ENCODE measurements at regions not wholly inside any gene's neighbourhood (a gene's known extent, or its start where the extent isn't known, plus 50 kb on each side); places are given as distances from the start of the nearest gene placed in this dataset.
"Not testable (repeated sequence)": the region's sequence is repeated elsewhere in the genome, so short reads cannot be mapped to it uniquely, and the experiment has no call there.

GRCh38 chr1:121080197-121080903 lies 103.8 kb downstream of the FAM72B start:
- not testable (repeated sequence) for TF ChIP-seq CTCF, POLR2AphosphoS5, POLR2A (IDR thresholded peaks at IDR 0.05)

Measured in prostate gland (tissue), 2 donors.